HuH-7.5 (cell line): ENCODE measurements at regions not wholly inside any gene's neighbourhood (a gene's known extent, or its start where the extent isn't known, plus 50 kb on each side); places are given as distances from the start of the nearest gene placed in this dataset.

ENCODE experiments used
- DNase-seq: peaks from one replicate; pipeline ENCODE4 v3.0.0; 2011; ENCODE audit warnings: low spot score

GRCh38 chr10:118175148-118175547 is 128.4 kb upstream of the RAB11FIP2 start:
- DNase-seq = no peak

- DNase-seq = no peak
These were observed 126.6 kb upstream of the RAB11FIP2 start for GRCh38 chr10:118173296-118173695.

GRCh38 chr10:118171861-118172260 is 125.1 kb upstream of the RAB11FIP2 start:
- DNase-seq = no peak

- no peak for DNase-seq
These were observed 120.4 kb upstream of the RAB11FIP2 start for GRCh38 chr10:118167056-118167700.

- DNase-seq = no peak
These were observed 116.5 kb upstream of the RAB11FIP2 start for GRCh38 chr10:118163217-118163616.

- DNase-seq = no peak
These were observed 114.9 kb upstream of the RAB11FIP2 start for GRCh38 chr10:118161461-118162246.

GRCh38 chr10:118153287-118153686 is 106.5 kb upstream of the RAB11FIP2 start:
- DNase-seq = no peak

GRCh38 chr10:118151461-118151860 is 104.7 kb upstream of the RAB11FIP2 start:
- DNase-seq = no peak

- DNase-seq = no peak
These were observed 101.5 kb upstream of the RAB11FIP2 start for GRCh38 chr10:118148247-118148646.

- DNase-seq = no peak
These were observed 98.5 kb upstream of the RAB11FIP2 start for GRCh38 chr10:118145256-118145655.

GRCh38 chr10:118141471-118141870 is 94.7 kb upstream of the RAB11FIP2 start:
- no peak for DNase-seq

- DNase-seq = no peak
These were observed 92.6 kb upstream of the RAB11FIP2 start for GRCh38 chr10:118139321-118139720.

- DNase-seq = no peak
These were observed 81.9 kb upstream of the RAB11FIP2 start for GRCh38 chr10:118128675-118129074.

- no peak for DNase-seq
These were observed 72.0 kb upstream of the RAB11FIP2 start for GRCh38 chr10:118118716-118119115.

GRCh38 chr10:118116715-118117449 is 70.1 kb upstream of the RAB11FIP2 start:
- DNase-seq = no peak

GRCh38 chr10:118116362-118116714 is 69.6 kb upstream of the RAB11FIP2 start:
- DNase-seq = no peak

GRCh38 chr10:118115701-118116100 is 69.0 kb upstream of the RAB11FIP2 start:
- DNase-seq = no peak

- DNase-seq = no peak
These were observed 68.3 kb upstream of the RAB11FIP2 start for GRCh38 chr10:118114992-118115391.

- no peak for DNase-seq
These were observed 65.9 kb upstream of the RAB11FIP2 start for GRCh38 chr10:118112543-118113125.

GRCh38 chr10:118110750-118111149 is 64.0 kb upstream of the RAB11FIP2 start:
- no peak for DNase-seq

GRCh38 chr10:118108194-118109026 is 61.7 kb upstream of the RAB11FIP2 start:
- DNase-seq = no peak

GRCh38 chr10:118107541-118107940 is 60.8 kb upstream of the RAB11FIP2 start:
- no peak for DNase-seq
